ENCODE measurements at regions not wholly inside any gene's neighbourhood (a gene's known extent, or its start where the extent isn't known, plus 50 kb on each side); places are given as distances from the start of the nearest gene placed in this dataset.
"Not testable (repeated sequence)": the region's sequence is repeated elsewhere in the genome, so short reads cannot be mapped to it uniquely, and the experiment has no call there.

DNA sequence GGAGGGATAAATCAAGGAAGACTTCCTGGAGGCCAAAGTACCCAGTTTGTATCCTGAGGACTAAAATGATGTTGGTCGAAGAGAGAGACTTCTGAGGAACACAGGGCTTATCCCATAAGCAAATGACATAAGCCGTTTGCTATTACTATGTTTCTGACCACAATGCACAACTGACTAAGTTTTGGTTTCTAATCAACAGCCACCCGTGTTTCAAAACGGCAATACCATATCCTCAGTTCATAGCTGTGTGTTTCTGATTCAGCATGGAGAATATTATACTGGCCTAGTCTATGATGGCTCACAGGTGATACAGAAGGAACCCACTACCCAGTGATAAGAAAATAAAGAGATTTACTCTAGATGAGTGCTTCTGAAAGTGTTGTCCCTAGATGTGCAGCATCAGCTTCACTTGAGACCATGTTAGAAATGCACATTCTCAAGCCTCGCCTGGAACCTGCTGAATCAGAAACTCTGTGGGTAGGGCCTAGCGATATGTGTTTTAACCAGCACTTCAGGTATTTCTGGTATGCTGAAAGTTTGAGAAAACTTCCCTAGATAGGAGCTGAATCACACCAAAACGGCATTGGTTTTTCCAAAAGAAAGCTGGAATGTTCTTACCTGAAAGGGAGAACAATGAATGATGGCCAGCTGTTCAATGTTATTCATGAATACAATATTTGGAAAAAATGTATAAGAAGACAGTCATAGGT, 639.7 kb upstream of the NR2F2 start:
- DNase-seq (ENCODE audit: low read depth in 1 of 2, low spot score in 1 of 2) = no peak
- Histone ChIP-seq H3K9me3 (ENCODE audit: low read depth) (no peaks in the 10 kb centered on the region), H3K4me1 (ENCODE audit: low read depth) (no peaks in the 10 kb centered on the region), H3K4me3 (no peak overlapping the region), H3K36me3 (no peaks in the 10 kb centered on the region), H3K27me3 (no peaks in the 10 kb centered on the region), H3K27ac (no peak overlapping the region)
- TF ChIP-seq, protein P1, sequence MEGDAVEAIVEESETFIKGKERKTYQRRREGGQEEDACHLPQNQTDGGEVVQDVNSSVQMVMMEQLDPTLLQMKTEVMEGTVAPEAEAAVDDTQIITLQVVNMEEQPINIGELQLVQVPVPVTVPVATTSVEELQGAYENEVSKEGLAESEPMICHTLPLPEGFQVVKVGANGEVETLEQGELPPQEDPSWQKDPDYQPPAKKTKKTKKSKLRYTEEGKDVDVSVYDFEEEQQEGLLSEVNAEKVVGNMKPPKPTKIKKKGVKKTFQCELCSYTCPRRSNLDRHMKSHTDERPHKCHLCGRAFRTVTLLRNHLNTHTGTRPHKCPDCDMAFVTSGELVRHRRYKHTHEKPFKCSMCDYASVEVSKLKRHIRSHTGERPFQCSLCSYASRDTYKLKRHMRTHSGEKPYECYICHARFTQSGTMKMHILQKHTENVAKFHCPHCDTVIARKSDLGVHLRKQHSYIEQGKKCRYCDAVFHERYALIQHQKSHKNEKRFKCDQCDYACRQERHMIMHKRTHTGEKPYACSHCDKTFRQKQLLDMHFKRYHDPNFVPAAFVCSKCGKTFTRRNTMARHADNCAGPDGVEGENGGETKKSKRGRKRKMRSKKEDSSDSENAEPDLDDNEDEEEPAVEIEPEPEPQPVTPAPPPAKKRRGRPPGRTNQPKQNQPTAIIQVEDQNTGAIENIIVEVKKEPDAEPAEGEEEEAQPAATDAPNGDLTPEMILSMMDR (IDR thresholded peaks at IDR 0.05; ENCODE audit: low read depth, low read length) = no peak

DNA sequence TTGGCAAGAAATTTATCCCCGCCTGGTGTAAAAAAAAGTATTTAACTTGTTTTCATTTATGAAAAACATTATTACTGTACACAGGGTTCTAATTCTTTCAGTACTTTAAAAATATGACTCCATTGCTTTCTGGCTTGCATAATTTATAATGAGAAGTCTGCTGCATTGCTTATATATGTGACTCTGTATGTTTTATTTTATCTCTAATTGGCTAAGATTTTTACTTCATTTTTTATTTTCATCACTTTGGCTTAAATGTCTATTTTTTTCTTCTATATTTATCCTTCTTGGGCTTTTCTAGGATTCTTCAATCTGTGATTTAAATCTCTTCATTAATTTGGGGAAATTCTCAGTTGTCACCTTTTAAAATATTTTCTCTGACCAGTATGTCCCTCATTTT, 636.6 kb upstream of the NR2F2 start:
- Histone ChIP-seq H3K27me3 (no peaks in the 10 kb centered on the region), H3K4me3 (no peak overlapping the region), H3K9me3 (ENCODE audit: low read depth) (peaks cover under 1% of the 10 kb centered on the region), H3K36me3 (no peaks in the 10 kb centered on the region), H3K27ac (no peak overlapping the region), H3K4me1 (ENCODE audit: low read depth) (no peaks in the 10 kb centered on the region)
- no peak for DNase-seq (ENCODE audit: low read depth in 1 of 2, low spot score in 1 of 2)
- TF ChIP-seq, protein P1 (IDR thresholded peaks at IDR 0.05; ENCODE audit: low read depth, low read length) = no peak

DNA sequence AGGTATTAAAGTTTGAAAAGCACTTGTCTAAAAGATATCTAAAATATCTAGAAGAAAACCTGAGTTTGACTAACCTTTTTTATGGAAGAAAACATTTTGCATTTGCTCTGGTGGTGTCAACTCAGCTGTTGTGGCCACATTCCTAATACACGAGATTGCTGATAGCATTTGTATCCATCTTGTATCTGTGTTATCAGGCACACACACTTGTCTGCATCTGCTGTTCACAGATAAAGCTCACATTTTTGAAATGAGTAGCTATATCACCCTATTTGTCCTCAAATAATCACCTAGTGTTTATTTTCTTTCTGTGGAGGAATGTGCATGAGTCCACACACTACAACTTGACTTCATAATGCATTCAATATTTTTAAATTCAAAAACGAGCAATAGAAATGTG, 632.3 kb upstream of the NR2F2 start:
- no peaks in the 10 kb centered on the region for H3K36me3 ChIP-seq
- H3K27ac ChIP-seq = no peak overlapping the region
- H3K27me3 ChIP-seq = no peaks in the 10 kb centered on the region
- no peaks in the 10 kb centered on the region for H3K4me1 ChIP-seq (ENCODE audit: low read depth)
- H3K9me3 ChIP-seq (ENCODE audit: low read depth) = peaks cover 5% of the 10 kb centered on the region
- TF ChIP-seq, protein P1 (IDR thresholded peaks at IDR 0.05; ENCODE audit: low read depth, low read length) = no peak
- no peak for DNase-seq (ENCODE audit: low read depth in 1 of 2, low spot score in 1 of 2)
- H3K4me3 ChIP-seq = no peak overlapping the region

DNA sequence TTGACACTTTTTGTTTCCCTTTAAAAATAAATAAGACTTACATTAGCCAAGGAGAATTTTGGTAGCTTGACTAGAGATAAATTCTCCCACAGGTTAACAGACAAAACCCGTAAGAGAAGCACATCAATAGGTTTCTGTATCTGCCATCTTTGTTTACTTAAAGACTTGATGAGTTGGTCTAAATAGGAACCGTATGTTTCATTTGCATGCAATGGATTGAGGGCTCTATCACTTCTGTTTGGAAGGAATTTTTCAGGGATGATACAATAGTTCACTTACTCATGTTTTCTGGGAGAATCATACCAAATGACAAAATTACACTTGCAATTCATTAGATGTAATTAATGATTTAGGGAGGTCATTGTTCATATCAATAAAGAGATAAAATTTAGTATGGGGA, 631.5 kb upstream of the NR2F2 start:
- Histone ChIP-seq H3K4me1 (ENCODE audit: low read depth) (no peaks in the 10 kb centered on the region), H3K27me3 (no peaks in the 10 kb centered on the region), H3K9me3 (ENCODE audit: low read depth) (peaks cover 5% of the 10 kb centered on the region), H3K4me3 (no peak overlapping the region), H3K27ac (no peak overlapping the region), H3K36me3 (no peaks in the 10 kb centered on the region)
- TF ChIP-seq, protein P1 (IDR thresholded peaks at IDR 0.05; ENCODE audit: low read depth, low read length) = no peak
- DNase-seq (ENCODE audit: low read depth in 1 of 2, low spot score in 1 of 2) = no peak

DNA sequence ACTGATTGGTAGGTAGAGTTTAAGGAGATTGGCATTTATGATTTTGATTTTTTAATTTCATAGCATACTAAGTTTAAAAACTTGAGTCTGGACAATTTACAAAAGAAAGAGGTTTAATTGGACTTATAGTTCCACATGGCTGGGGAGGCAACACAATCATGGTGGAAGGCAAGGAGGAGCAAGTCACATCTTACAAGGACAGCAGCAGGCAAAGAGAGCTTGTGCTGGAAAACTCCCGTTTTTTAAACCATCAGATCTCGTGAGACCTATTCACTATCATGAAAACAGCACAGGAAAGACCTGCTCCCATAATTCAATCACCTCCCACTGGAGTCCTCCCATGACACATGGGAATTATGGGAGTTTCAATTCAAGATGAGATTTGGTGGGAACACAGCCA, 630.9 kb upstream of the NR2F2 start:
- TF ChIP-seq, protein P1 (IDR thresholded peaks at IDR 0.05; ENCODE audit: low read depth, low read length) = no peak
- no peak overlapping the region for H3K4me3 ChIP-seq
- no peaks in the 10 kb centered on the region for H3K4me1 ChIP-seq (ENCODE audit: low read depth)
- H3K36me3 ChIP-seq = no peaks in the 10 kb centered on the region
- DNase-seq (ENCODE audit: low read depth in 1 of 2, low spot score in 1 of 2) = no peak
- no peaks in the 10 kb centered on the region for H3K27me3 ChIP-seq
- H3K9me3 ChIP-seq (ENCODE audit: low read depth) = peaks cover 5% of the 10 kb centered on the region
- no peak overlapping the region for H3K27ac ChIP-seq

DNA sequence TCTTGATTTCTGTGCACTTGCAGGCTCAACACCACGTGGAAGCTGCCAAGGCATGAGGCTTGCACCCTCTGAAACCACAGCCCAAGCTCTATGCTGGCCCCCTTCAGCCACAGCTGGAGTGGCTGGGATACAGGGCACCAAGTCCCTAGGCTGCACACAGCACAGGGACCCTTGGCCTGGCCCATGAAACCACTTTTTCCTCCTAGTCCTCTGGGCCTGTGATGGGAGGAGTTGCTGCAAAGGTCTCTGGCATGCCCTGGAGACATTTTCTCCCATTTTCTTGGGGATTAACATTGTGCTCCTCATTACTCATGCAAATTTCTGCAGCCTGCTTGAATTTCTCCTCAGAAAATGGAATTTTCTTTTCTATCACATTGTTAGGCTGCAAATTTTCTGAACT, 629.8 kb upstream of the NR2F2 start:
- not testable (repeated sequence) for DNase-seq (ENCODE audit: low read depth in 1 of 2, low spot score in 1 of 2); H3K4me1 ChIP-seq (ENCODE audit: low read depth); H3K4me3 ChIP-seq; H3K9me3 ChIP-seq (ENCODE audit: low read depth); H3K36me3 ChIP-seq; H3K27ac ChIP-seq; H3K27me3 ChIP-seq

Data from cardiac muscle cell (in vitro differentiated cells and primary cell).